B cell (primary cell): ENCODE measurements at regions not wholly inside any gene's neighbourhood (a gene's known extent, or its start where the extent isn't known, plus 50 kb on each side); places are given as distances from the start of the nearest gene placed in this dataset.

ENCODE experiments used
- CTCF ChIP-seq: fragments of 200-600 bp; IDR thresholded peaks from one replicate; pipeline ENCODE4 v1.8.0; 2022; ENCODE audit warnings: antibody characterized with exemption, mild to moderate bottlenecking
- EZH2 ChIP-seq: IDR thresholded peaks from 2 replicates; pipeline ENCODE4 v1.6.1; 2012; ENCODE audit warnings: borderline replicate concordance, low read depth, mild to moderate bottlenecking, moderate library complexity, low read length; ENCODE audit not compliant: insufficient read depth, poor library complexity, severe bottlenecking

- TF ChIP-seq CTCF: no peak
- no peak for TF ChIP-seq EZH2
Observed at GRCh38 chrX:45900766-45901615, 644.2 kb downstream of the ZNF674 start.
